ENCODE measurements at regions not wholly inside any gene's neighbourhood (a gene's known extent, or its start where the extent isn't known, plus 50 kb on each side); places are given as distances from the start of the nearest gene placed in this dataset.

- no peak overlapping the region for H3K4me3 Mint-ChIP-seq
- peaks cover 3% of the 10 kb centered on the region for H3K36me3 Mint-ChIP-seq (ENCODE audit: insufficient read depth)
- H3K27me3 Mint-ChIP-seq: no peaks in the 10 kb centered on the region
- no peaks in the 10 kb centered on the region for H3K9me3 Mint-ChIP-seq
- ATAC-seq (replicated peaks; ENCODE audit: extremely low read depth, poor library complexity, severe bottlenecking): no peak
- H3K4me1 Mint-ChIP-seq: peaks cover 36% of the 10 kb centered on the region
- no peak overlapping the region for H3K27ac Mint-ChIP-seq (ENCODE audit: low read depth)
- no peak for DNase-seq (ENCODE audit: low spot score in 2 of 2)
Measured at GRCh38 chr6:37552267-37552666, 52.6 kb upstream of the CCDC167 start.

GRCh38 chr6:37551867-37552266, 52.2 kb upstream of the CCDC167 start:
- peaks cover 37% of the 10 kb centered on the region for H3K4me1 Mint-ChIP-seq
- no peak for ATAC-seq (replicated peaks; ENCODE audit: extremely low read depth, poor library complexity, severe bottlenecking)
- H3K36me3 Mint-ChIP-seq (ENCODE audit: insufficient read depth): peaks cover 3% of the 10 kb centered on the region

GRCh38 chr6:37551446-37551845, 51.8 kb upstream of the CCDC167 start:
- DNase-seq (ENCODE audit: low spot score in 2 of 2) (no peak), ATAC-seq (replicated peaks; ENCODE audit: extremely low read depth, poor library complexity, severe bottlenecking) (no peak)
- Mint-ChIP-seq H3K4me1 (peaks cover 37% of the 10 kb centered on the region), H3K9me3 (no peaks in the 10 kb centered on the region), H3K27ac (ENCODE audit: low read depth) (no peak overlapping the region), H3K36me3 (ENCODE audit: insufficient read depth) (peaks cover 3% of the 10 kb centered on the region), H3K4me3 (no peak overlapping the region), H3K27me3 (no peaks in the 10 kb centered on the region)

More at GRCh38 chr6:37551867-37552266, 52.2 kb upstream of the CCDC167 start:
- Mint-ChIP-seq H3K27ac (ENCODE audit: low read depth) (no peak overlapping the region), H3K27me3 (no peaks in the 10 kb centered on the region), H3K4me3 (no peak overlapping the region), H3K9me3 (no peaks in the 10 kb centered on the region)
- DNase-seq (ENCODE audit: low spot score in 2 of 2): no peak

GRCh38 chr6:37551002-37551401, 51.3 kb upstream of the CCDC167 start:
- Mint-ChIP-seq H3K4me1 (peaks cover 37% of the 10 kb centered on the region), H3K9me3 (no peaks in the 10 kb centered on the region), H3K27ac (ENCODE audit: low read depth) (no peak overlapping the region), H3K36me3 (ENCODE audit: insufficient read depth) (peaks cover 3% of the 10 kb centered on the region), H3K27me3 (no peaks in the 10 kb centered on the region), H3K4me3 (no peak overlapping the region)
- no peak for ATAC-seq (replicated peaks; ENCODE audit: extremely low read depth, poor library complexity, severe bottlenecking)
- no peak for DNase-seq (ENCODE audit: low spot score in 2 of 2)

GRCh38 chr6:37550191-37550831, 50.6 kb upstream of the CCDC167 start:
- peaks cover 37% of the 10 kb centered on the region for H3K4me1 Mint-ChIP-seq
- no peak overlapping the region for H3K27ac Mint-ChIP-seq (ENCODE audit: low read depth)
- H3K9me3 Mint-ChIP-seq: no peaks in the 10 kb centered on the region
- H3K4me3 Mint-ChIP-seq: no peak overlapping the region
- no peaks in the 10 kb centered on the region for H3K27me3 Mint-ChIP-seq
- no peak for ATAC-seq (replicated peaks; ENCODE audit: extremely low read depth, poor library complexity, severe bottlenecking)
- peaks cover 3% of the 10 kb centered on the region for H3K36me3 Mint-ChIP-seq (ENCODE audit: insufficient read depth)
- DNase-seq (ENCODE audit: low spot score in 2 of 2): no peak

GRCh38 chr6:37549558-37549957, 49.9 kb upstream of the CCDC167 start:
- Mint-ChIP-seq H3K4me1 (peaks cover 44% of the 10 kb centered on the region), H3K4me3 (no peak overlapping the region), H3K36me3 (ENCODE audit: insufficient read depth) (peaks cover 3% of the 10 kb centered on the region), H3K27ac (ENCODE audit: low read depth) (no peak overlapping the region), H3K9me3 (no peaks in the 10 kb centered on the region), H3K27me3 (no peaks in the 10 kb centered on the region)
- ATAC-seq (replicated peaks; ENCODE audit: extremely low read depth, poor library complexity, severe bottlenecking): no peak
- no peak for DNase-seq (ENCODE audit: low spot score in 2 of 2)
